ENCODE measurements at regions not wholly inside any gene's neighbourhood (a gene's known extent, or its start where the extent isn't known, plus 50 kb on each side); places are given as distances from the start of the nearest gene placed in this dataset.

DNA sequence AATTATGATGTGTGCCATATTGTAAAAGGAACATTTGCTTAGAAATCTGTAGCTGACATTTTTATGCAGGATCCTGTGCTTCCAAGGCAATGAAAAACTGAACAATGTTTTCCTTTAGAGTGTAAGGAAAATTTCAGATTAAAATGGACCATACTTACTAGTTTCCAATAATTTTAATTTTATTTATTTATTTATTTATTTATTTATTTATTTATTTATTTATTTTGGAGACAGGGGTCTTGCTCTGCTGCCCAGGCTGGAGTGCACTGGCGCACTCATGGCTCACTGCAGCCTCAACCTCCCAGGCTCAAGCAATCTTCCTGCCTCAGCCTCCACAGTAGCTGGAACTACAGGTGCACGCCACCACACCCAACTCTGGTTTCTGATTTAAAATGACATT lies 369.8 kb upstream of the HAND2 start:
- no peaks in the 10 kb centered on the region for H3K4me1 ChIP-seq
- in situ Hi-C loops (cut with MboI; ENCODE audit: low pct_ligation_motif_present in 1 of 4, low pct_unique_long_range_greater_than_20kb in 1 of 4, low sequenced_read_pairs in 3 of 4): no loop called here
- no peak overlapping the region for H3K4me3 ChIP-seq
- H3K36me3 ChIP-seq: no peaks in the 10 kb centered on the region
- H3K27me3 ChIP-seq: no peaks in the 10 kb centered on the region
- intact Hi-C loops (cut with DNase I; ENCODE audit: low total_unique reads): no loop called here
- WGBS, 2 donors (ENCODE audit: low coverage in 1 of 2): 92 to 94% methylated on average over 2 of the region's 2 CpGs
- TF ChIP-seq POLR2A (IDR thresholded peaks at IDR 0.05): no peak
- TF ChIP-seq, protein P1, sequence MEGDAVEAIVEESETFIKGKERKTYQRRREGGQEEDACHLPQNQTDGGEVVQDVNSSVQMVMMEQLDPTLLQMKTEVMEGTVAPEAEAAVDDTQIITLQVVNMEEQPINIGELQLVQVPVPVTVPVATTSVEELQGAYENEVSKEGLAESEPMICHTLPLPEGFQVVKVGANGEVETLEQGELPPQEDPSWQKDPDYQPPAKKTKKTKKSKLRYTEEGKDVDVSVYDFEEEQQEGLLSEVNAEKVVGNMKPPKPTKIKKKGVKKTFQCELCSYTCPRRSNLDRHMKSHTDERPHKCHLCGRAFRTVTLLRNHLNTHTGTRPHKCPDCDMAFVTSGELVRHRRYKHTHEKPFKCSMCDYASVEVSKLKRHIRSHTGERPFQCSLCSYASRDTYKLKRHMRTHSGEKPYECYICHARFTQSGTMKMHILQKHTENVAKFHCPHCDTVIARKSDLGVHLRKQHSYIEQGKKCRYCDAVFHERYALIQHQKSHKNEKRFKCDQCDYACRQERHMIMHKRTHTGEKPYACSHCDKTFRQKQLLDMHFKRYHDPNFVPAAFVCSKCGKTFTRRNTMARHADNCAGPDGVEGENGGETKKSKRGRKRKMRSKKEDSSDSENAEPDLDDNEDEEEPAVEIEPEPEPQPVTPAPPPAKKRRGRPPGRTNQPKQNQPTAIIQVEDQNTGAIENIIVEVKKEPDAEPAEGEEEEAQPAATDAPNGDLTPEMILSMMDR (IDR thresholded peaks at IDR 0.05): no peak
- TF ChIP-seq POLR2AphosphoS5 (IDR thresholded peaks at IDR 0.05): no peak
- no peak for TF ChIP-seq EP300 (IDR thresholded peaks at IDR 0.05; ENCODE audit: low read depth)
- no peaks in the 10 kb centered on the region for H3K9me3 ChIP-seq
- H3K27ac ChIP-seq: no peak overlapping the region
- DNase-seq: no peak

DNA sequence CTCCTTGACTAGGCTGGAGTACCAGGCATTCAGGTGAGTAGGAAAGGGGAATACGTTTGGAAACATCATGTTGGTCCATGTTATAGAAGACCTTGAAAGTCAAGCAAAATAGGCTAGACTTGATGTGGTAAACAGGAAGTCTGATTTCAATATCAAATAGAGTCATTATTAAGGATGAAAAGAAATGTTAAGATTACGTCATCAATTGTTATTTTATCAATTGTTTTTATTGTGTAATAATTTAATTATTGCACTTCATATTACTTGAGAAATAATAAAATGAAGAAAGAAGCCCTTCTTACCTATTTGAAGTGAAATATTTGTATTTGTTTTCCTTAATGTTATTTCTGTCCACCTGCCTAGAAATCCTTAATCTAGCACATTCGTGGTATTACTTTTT lies 361.0 kb upstream of the HAND2 start:
- no peak for DNase-seq
- intact Hi-C loops (cut with DNase I; ENCODE audit: low total_unique reads): no loop called here
- no peak for TF ChIP-seq POLR2A (IDR thresholded peaks at IDR 0.05)
- no peak for TF ChIP-seq POLR2AphosphoS5 (IDR thresholded peaks at IDR 0.05)
- TF ChIP-seq, protein P1 (IDR thresholded peaks at IDR 0.05): no peak
- TF ChIP-seq EP300 (IDR thresholded peaks at IDR 0.05; ENCODE audit: low read depth): no peak
- Histone ChIP-seq H3K36me3 (no peaks in the 10 kb centered on the region), H3K4me1 (no peaks in the 10 kb centered on the region), H3K4me3 (no peak overlapping the region), H3K9me3 (peaks cover 0 to 4% of the 10 kb centered on the region in 2 donors), H3K27me3 (no peaks in the 10 kb centered on the region), H3K27ac (no peak overlapping the region)
- in situ Hi-C loops (cut with MboI; ENCODE audit: low pct_ligation_motif_present in 1 of 4, low pct_unique_long_range_greater_than_20kb in 1 of 4, low sequenced_read_pairs in 3 of 4): no loop called here
- 77 to 85% methylated on average over 3 of the region's 3 CpGs for WGBS, 2 donors (ENCODE audit: low coverage in 1 of 2)

DNA sequence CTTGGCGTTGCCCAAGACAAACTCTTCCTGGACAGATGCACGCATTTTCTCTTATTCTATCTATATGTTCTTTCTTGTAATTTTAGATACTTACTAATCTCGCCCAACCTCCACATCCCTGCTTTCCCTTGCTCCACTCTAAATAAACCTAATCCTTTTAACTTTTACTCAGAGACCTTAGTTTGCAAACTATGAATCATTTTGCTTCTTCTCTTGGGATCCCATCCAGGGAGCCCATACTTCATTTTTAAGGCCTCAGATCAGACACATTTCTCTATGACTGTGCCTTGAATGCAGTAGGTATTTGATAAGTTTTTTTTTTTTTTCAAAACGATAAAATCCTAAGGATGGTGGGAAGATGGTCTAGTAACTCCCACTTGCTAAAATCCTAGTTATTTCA lies 353.8 kb upstream of the HAND2 start:
- H3K4me1 ChIP-seq: no peaks in the 10 kb centered on the region
- no peak overlapping the region for H3K27ac ChIP-seq
- in situ Hi-C loops (cut with MboI; ENCODE audit: low pct_ligation_motif_present in 1 of 4, low pct_unique_long_range_greater_than_20kb in 1 of 4, low sequenced_read_pairs in 3 of 4) (no loop called here), intact Hi-C loops (cut with DNase I; ENCODE audit: low total_unique reads) (no loop called here)
- no peak for TF ChIP-seq EP300 (IDR thresholded peaks at IDR 0.05; ENCODE audit: low read depth)
- no peak for TF ChIP-seq POLR2AphosphoS5 (IDR thresholded peaks at IDR 0.05)
- TF ChIP-seq, protein P1 (IDR thresholded peaks at IDR 0.05): no peak
- no peak for TF ChIP-seq POLR2A (IDR thresholded peaks at IDR 0.05)
- DNase-seq: no peak
- H3K4me3 ChIP-seq: no peak overlapping the region
- H3K36me3 ChIP-seq: no peaks in the 10 kb centered on the region
- no peaks in the 10 kb centered on the region for H3K27me3 ChIP-seq
- H3K9me3 ChIP-seq: peaks cover 0 to 4% of the 10 kb centered on the region in 2 donors
- WGBS, 2 donors (ENCODE audit: low coverage in 1 of 2): 77 to 82% methylated on average over 4 of the region's 4 CpGs

DNA sequence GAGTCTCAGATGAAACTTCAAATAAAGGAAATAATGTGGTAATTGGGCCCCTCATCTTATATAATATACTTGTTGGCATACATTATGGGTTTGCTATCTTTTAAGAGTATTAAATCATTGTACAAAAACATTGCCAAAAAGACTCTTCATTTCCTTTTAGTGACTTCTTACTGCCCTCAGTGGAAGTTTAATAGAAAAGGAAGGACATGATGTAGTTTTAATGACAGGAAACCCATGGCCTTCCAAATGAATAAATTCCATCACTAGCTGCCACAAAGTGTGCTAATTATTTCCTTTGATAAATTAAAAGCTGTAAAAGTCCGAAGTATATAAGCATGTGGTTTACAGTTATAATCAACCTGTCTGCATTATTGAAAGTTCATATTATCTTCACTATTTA lies 350.9 kb upstream of the HAND2 start:
- 29 to 54% methylated on average over 1 of the region's 1 CpG for WGBS, 2 donors (ENCODE audit: low coverage in 1 of 2)
- no peak for DNase-seq
- intact Hi-C loops (cut with DNase I; ENCODE audit: low total_unique reads): no loop called here
- no peak for TF ChIP-seq POLR2A (IDR thresholded peaks at IDR 0.05)
- TF ChIP-seq, protein P1 (IDR thresholded peaks at IDR 0.05): no peak
- no peak for TF ChIP-seq POLR2AphosphoS5 (IDR thresholded peaks at IDR 0.05)
- no peak for TF ChIP-seq EP300 (IDR thresholded peaks at IDR 0.05; ENCODE audit: low read depth)
- H3K27ac ChIP-seq: no peak overlapping the region
- no peaks in the 10 kb centered on the region for H3K4me1 ChIP-seq
- no peaks in the 10 kb centered on the region for H3K36me3 ChIP-seq
- no peaks in the 10 kb centered on the region for H3K27me3 ChIP-seq
- H3K4me3 ChIP-seq: no peak overlapping the region
- in situ Hi-C loops (cut with MboI; ENCODE audit: low pct_ligation_motif_present in 1 of 4, low pct_unique_long_range_greater_than_20kb in 1 of 4, low sequenced_read_pairs in 3 of 4): no loop called here
- H3K9me3 ChIP-seq: no peaks in the 10 kb centered on the region

All from transverse colon (tissue), 4 donors.